ENCODE measurements at regions not wholly inside any gene's neighbourhood (a gene's known extent, or its start where the extent isn't known, plus 50 kb on each side); places are given as distances from the start of the nearest gene placed in this dataset.

DNA sequence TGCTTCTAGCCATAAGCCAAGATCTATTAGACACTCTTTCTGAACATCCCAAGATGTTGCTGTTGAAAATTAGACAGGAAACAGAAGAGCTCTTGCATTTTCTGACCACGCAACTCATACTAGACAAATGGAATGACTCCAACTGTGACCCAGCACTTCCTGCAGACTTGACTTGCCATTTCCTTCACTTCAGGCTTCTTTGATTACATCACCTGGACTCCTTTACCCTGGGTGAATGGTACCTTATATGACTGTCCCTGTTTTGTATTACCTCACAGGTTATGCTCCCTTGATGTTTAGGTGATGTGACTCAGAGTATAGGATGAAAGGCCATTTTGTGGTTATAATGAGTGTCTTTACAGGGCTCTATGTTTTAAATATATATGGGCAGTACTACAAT is 236.1 kb downstream of the BMP2 start:
- TF ChIP-seq, protein P1, sequence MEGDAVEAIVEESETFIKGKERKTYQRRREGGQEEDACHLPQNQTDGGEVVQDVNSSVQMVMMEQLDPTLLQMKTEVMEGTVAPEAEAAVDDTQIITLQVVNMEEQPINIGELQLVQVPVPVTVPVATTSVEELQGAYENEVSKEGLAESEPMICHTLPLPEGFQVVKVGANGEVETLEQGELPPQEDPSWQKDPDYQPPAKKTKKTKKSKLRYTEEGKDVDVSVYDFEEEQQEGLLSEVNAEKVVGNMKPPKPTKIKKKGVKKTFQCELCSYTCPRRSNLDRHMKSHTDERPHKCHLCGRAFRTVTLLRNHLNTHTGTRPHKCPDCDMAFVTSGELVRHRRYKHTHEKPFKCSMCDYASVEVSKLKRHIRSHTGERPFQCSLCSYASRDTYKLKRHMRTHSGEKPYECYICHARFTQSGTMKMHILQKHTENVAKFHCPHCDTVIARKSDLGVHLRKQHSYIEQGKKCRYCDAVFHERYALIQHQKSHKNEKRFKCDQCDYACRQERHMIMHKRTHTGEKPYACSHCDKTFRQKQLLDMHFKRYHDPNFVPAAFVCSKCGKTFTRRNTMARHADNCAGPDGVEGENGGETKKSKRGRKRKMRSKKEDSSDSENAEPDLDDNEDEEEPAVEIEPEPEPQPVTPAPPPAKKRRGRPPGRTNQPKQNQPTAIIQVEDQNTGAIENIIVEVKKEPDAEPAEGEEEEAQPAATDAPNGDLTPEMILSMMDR (conservative IDR thresholded peaks at IDR 0.05; ENCODE audit: low read depth in 2 of 2) = no peak
- TF ChIP-seq EZH2 (IDR thresholded peaks at IDR 0.05; ENCODE audit: low read depth, unreplicated experiment) (no peak), POLR2AphosphoS5 (IDR thresholded peaks at IDR 0.05; ENCODE audit: low read depth) (no peak), EZH2phosphoT487 (IDR thresholded peaks at IDR 0.05; ENCODE audit: unreplicated experiment) (no peak), JUNB (IDR thresholded peaks at IDR 0.05; ENCODE audit: unreplicated experiment) (no peak), ZNF331 (CRISPR knock-in tag; IDR thresholded peaks at IDR 0.05; ENCODE audit: low read depth) (no peak), CREB1 (CRISPR knock-in tag; IDR thresholded peaks at IDR 0.05; ENCODE audit: low read depth) (no peak), STAT1 (IDR thresholded peaks at IDR 0.05; ENCODE audit: unreplicated experiment) (no peak), ZNF114 (CRISPR knock-in tag; IDR thresholded peaks at IDR 0.05) (no peak)
- TF ChIP-seq, protein P2, sequence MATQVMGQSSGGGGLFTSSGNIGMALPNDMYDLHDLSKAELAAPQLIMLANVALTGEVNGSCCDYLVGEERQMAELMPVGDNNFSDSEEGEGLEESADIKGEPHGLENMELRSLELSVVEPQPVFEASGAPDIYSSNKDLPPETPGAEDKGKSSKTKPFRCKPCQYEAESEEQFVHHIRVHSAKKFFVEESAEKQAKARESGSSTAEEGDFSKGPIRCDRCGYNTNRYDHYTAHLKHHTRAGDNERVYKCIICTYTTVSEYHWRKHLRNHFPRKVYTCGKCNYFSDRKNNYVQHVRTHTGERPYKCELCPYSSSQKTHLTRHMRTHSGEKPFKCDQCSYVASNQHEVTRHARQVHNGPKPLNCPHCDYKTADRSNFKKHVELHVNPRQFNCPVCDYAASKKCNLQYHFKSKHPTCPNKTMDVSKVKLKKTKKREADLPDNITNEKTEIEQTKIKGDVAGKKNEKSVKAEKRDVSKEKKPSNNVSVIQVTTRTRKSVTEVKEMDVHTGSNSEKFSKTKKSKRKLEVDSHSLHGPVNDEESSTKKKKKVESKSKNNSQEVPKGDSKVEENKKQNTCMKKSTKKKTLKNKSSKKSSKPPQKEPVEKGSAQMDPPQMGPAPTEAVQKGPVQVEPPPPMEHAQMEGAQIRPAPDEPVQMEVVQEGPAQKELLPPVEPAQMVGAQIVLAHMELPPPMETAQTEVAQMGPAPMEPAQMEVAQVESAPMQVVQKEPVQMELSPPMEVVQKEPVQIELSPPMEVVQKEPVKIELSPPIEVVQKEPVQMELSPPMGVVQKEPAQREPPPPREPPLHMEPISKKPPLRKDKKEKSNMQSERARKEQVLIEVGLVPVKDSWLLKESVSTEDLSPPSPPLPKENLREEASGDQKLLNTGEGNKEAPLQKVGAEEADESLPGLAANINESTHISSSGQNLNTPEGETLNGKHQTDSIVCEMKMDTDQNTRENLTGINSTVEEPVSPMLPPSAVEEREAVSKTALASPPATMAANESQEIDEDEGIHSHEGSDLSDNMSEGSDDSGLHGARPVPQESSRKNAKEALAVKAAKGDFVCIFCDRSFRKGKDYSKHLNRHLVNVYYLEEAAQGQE (IDR thresholded peaks at IDR 0.05; ENCODE audit: unreplicated experiment) = no peak

Measured in GM23338 (cell line).